Suprapubic skin (tissue), 3 donors: ENCODE measurements at regions not wholly inside any gene's neighbourhood (a gene's known extent, or its start where the extent isn't known, plus 50 kb on each side); places are given as distances from the start of the nearest gene placed in this dataset.

Experiments
- CTCF ChIP-seq, 2 donors: fragments of 200-600 bp in 1 of 2; fragments of 450-650 bp in 1 of 2; sonication (generic) in 1 of 2; IDR thresholded peaks; one replicate each; pipeline ENCODE4 v1.5.1; 2016 to 2019; ENCODE audit warnings: antibody characterized with exemption in 2 of 2, mild to moderate bottlenecking in 1 of 2, moderate library complexity in 1 of 2
- POLR2A ChIP-seq, 2 donors: fragments of 450-650 bp; IDR thresholded peaks; one replicate each; pipeline ENCODE4 v1.6.1; 2017; ENCODE audit warnings: antibody characterized with exemption in 2 of 2, mild to moderate bottlenecking in 2 of 2, moderate library complexity in 2 of 2

DNA sequence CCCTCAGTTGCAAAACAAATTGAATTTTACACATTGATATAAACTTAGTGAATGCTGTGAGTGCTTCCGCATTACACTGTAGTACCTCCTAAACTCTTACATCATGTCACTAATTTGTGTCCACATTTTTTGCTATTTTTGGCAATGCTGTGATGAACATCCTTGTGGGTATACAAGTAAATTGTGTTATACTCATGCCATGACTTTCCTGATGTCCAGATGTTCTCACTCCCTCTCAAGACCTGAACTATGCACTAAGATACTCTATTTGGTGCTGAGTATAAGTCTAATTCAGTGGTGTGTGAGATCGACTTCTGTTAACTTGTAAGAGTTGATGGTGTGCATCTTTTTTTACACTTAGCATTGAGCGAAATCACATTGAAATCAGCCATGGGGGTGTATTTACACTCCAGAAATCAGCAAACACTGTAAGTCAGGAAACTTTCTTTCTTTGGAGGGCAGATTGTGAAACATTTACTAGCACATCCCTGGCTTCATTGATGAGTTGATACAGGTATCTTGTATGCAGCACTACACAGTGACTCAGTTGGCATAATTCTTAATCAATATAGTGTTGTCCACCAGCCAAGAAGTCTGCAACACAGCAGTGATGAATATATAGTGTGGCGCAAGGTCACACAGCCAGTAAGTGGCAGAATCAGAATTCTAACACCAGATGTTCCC, 228.1 kb upstream of the RORA start:
- no peak for TF ChIP-seq POLR2A (IDR thresholded peaks at IDR 0.05)
- TF ChIP-seq CTCF (IDR thresholded peaks at IDR 0.05) = no peak
